ENCODE measurements at regions not wholly inside any gene's neighbourhood (a gene's known extent, or its start where the extent isn't known, plus 50 kb on each side); places are given as distances from the start of the nearest gene placed in this dataset.

GRCh38 chr13:109979228-109979627 lies 192.8 kb upstream of the IRS2 start:
- DNase-seq (no peak), ATAC-seq (ENCODE audit: insufficient read depth, low FRiP score) (no peak)
- no peak overlapping the region for H3K4me3 ChIP-seq
- H3K36me3 ChIP-seq (ENCODE audit: control insufficient read depth in 4 of 4, insufficient read depth in 4 of 4, low read length in 4 of 4), result no peaks in the 10 kb centered on the region
- H3K9me3 ChIP-seq (ENCODE audit: control insufficient read depth in 4 of 4, insufficient read depth in 3 of 4, low read length in 3 of 4), result no peaks in the 10 kb centered on the region
- TF ChIP-seq CTCF (IDR thresholded peaks at IDR 0.05; ENCODE audit: control extremely low read depth, extremely low read depth), result no peak
- 73 to 74% methylated on average over 6 of the region's 6 CpGs for WGBS, 2 donors
- peaks cover 0 to 4% (median 0%) of the 10 kb centered on the region in 5 donors for H3K4me1 ChIP-seq (ENCODE audit: control insufficient read depth in 5 of 5, insufficient read depth in 5 of 5, low read length in 5 of 5)
- H3K27me3 ChIP-seq (ENCODE audit: control insufficient read depth in 3 of 3, insufficient read depth in 3 of 3, low read length in 2 of 3), result peaks cover 0 to 3% (median 0%) of the 10 kb centered on the region in 3 donors
- no peak overlapping the region for H3K27ac ChIP-seq (ENCODE audit: low read depth in 1 of 2, low read length in 1 of 2)
- H3K9ac ChIP-seq (ENCODE audit: insufficient read depth in 1 of 2, low read length in 2 of 2), result no peak overlapping the region

- Histone ChIP-seq H3K4me3 (no peak overlapping the region), H3K4me1 (ENCODE audit: control insufficient read depth in 5 of 5, insufficient read depth in 5 of 5, low read length in 5 of 5) (peaks cover 0 to 4% (median 0%) of the 10 kb centered on the region in 5 donors), H3K27me3 (ENCODE audit: control insufficient read depth in 3 of 3, insufficient read depth in 3 of 3, low read length in 2 of 3) (no peaks in the 10 kb centered on the region), H3K9ac (ENCODE audit: insufficient read depth in 1 of 2, low read length in 2 of 2) (no peak overlapping the region), H3K9me3 (ENCODE audit: control insufficient read depth in 4 of 4, insufficient read depth in 3 of 4, low read length in 3 of 4) (no peaks in the 10 kb centered on the region), H3K36me3 (ENCODE audit: control insufficient read depth in 4 of 4, insufficient read depth in 4 of 4, low read length in 4 of 4) (no peaks in the 10 kb centered on the region), H3K27ac (ENCODE audit: low read depth in 1 of 2, low read length in 1 of 2) (no peak overlapping the region)
- 84 to 87% methylated on average over 11 of the region's 11 CpGs for WGBS, 2 donors
- TF ChIP-seq CTCF (IDR thresholded peaks at IDR 0.05; ENCODE audit: control extremely low read depth, extremely low read depth), result no peak
- ATAC-seq (ENCODE audit: insufficient read depth, low FRiP score) (no peak), DNase-seq (no peak)
Observed at GRCh38 chr13:109977212-109977968, 191.0 kb upstream of the IRS2 start.

- TF ChIP-seq CTCF (IDR thresholded peaks at IDR 0.05; ENCODE audit: control extremely low read depth, extremely low read depth), result no peak
- Histone ChIP-seq H3K27me3 (ENCODE audit: control insufficient read depth in 3 of 3, insufficient read depth in 3 of 3, low read length in 2 of 3) (no peaks in the 10 kb centered on the region), H3K9me3 (ENCODE audit: control insufficient read depth in 4 of 4, insufficient read depth in 3 of 4, low read length in 3 of 4) (no peaks in the 10 kb centered on the region), H3K4me1 (ENCODE audit: control insufficient read depth in 5 of 5, insufficient read depth in 5 of 5, low read length in 5 of 5) (peaks cover 0 to 4% (median 0%) of the 10 kb centered on the region in 5 donors), H3K9ac (ENCODE audit: insufficient read depth in 1 of 2, low read length in 2 of 2) (no peak overlapping the region), H3K27ac (ENCODE audit: low read depth in 1 of 2, low read length in 1 of 2) (peak overlapping the region in 1 of 2 donors; percentile 17), H3K36me3 (ENCODE audit: control insufficient read depth in 4 of 4, insufficient read depth in 4 of 4, low read length in 4 of 4) (no peaks in the 10 kb centered on the region), H3K4me3 (no peak overlapping the region)
- ATAC-seq (ENCODE audit: insufficient read depth, low FRiP score) (no peak), DNase-seq (no peak)
- 79 to 91% methylated on average over 9 of the region's 9 CpGs for WGBS, 2 donors
Observed at GRCh38 chr13:109976206-109976997, 190.0 kb upstream of the IRS2 start.
